ENCODE measurements at regions not wholly inside any gene's neighbourhood (a gene's known extent, or its start where the extent isn't known, plus 50 kb on each side); places are given as distances from the start of the nearest gene placed in this dataset.
A peak's percentile ranks its signal among the peaks of the same experiment; 100 is the strongest.

- Mint-ChIP-seq H3K27ac (no peak overlapping the region), H3K36me3 (ENCODE audit: insufficient read depth in 1 of 3, low read depth in 3 of 3) (no peaks in the 10 kb centered on the region), H3K27me3 (ENCODE audit: low read depth) (no peaks in the 10 kb centered on the region), H3K4me1 (peaks cover 43 to 50% of the 10 kb centered on the region in 2 experiments), H3K4me3 (no peak overlapping the region), H3K9me3 (peaks cover 0 to 2% of the 10 kb centered on the region in 2 experiments; a peak in 1 of 5 replicates)
- H3K4me2 ChIP-seq (ENCODE audit: insufficient read depth, insufficient read length, low read length): no peak overlapping the region
- H4K91ac ChIP-seq (ENCODE audit: insufficient read length, low read depth, low read length): no peak overlapping the region
- H3K23me2 ChIP-seq (ENCODE audit: insufficient read length, low read depth, low read length, poor library complexity, severe bottlenecking): no peaks in the 10 kb centered on the region
- peaks cover 4% of the 10 kb centered on the region; the same call in 1 of the 2 replicates for H3K4me1 ChIP-seq (ENCODE audit: insufficient read depth, low read length)
- H3K56ac ChIP-seq (ENCODE audit: insufficient read length, low read depth, low read length): no peak overlapping the region
- H3K23ac ChIP-seq (ENCODE audit: insufficient read length, low read depth, low read length): no peak overlapping the region
- H2BK15ac ChIP-seq (ENCODE audit: low read depth, low read length): no peak overlapping the region
- no peak overlapping the region for H2BK5ac ChIP-seq (ENCODE audit: insufficient read length, low read length)
- H3K79me1 ChIP-seq (ENCODE audit: insufficient read depth, low read depth, low read length, poor library complexity, severe bottlenecking): no peaks in the 10 kb centered on the region
- H4K8ac ChIP-seq (replicated peaks; ENCODE audit: insufficient read length, low read depth, low read length): no peak overlapping the region
- H3K14ac ChIP-seq (ENCODE audit: insufficient read depth, low read length): no peak overlapping the region
- TF ChIP-seq CTCF (conservative IDR thresholded peaks at IDR 0.05): peak; percentile 89
- no peaks in the 10 kb centered on the region for H3K9me3 ChIP-seq (ENCODE audit: control insufficient read depth, low read depth, low read length)
- no peak overlapping the region for H2BK20ac ChIP-seq (ENCODE audit: low read depth, low read length, poor library complexity, severe bottlenecking)
- H3K27ac ChIP-seq (ENCODE audit: insufficient read length, low read depth, low read length): no peak overlapping the region
- H3K79me2 ChIP-seq (ENCODE audit: insufficient read depth, low read length): no peaks in the 10 kb centered on the region
- H3K18ac ChIP-seq (ENCODE audit: insufficient read length, low read depth, low read length): no peak overlapping the region
- H3T11ph ChIP-seq (ENCODE audit: low read length): no peak overlapping the region
- H4K5ac ChIP-seq (ENCODE audit: insufficient read length, low read depth, low read length): no peak overlapping the region
- no peak overlapping the region for H3K4ac ChIP-seq (ENCODE audit: low read depth, low read length)
- H3K9ac ChIP-seq (ENCODE audit: extremely low read depth, insufficient read length, low read length): no peak overlapping the region
- H2BK120ac ChIP-seq (ENCODE audit: low read depth, low read length, poor library complexity, severe bottlenecking): no peak overlapping the region
- DNase-seq: no peak
- no peak overlapping the region for H2AK5ac ChIP-seq (ENCODE audit: insufficient read length, low read length)
- no peaks in the 10 kb centered on the region for H3K27me3 ChIP-seq (ENCODE audit: insufficient read depth, low read length)
- no CpG with 5 or more reads among the region's 4 CpGs for WGBS (ENCODE audit: extremely low coverage, insufficient read length, low lambda C conversion rate)
- no peak overlapping the region for H2AFZ ChIP-seq (ENCODE audit: low read length)
- no peaks in the 10 kb centered on the region for H4K20me1 ChIP-seq (ENCODE audit: control insufficient read depth, insufficient read depth, insufficient read length)
- no peak overlapping the region for H2BK12ac ChIP-seq (ENCODE audit: insufficient read length, low read depth, low read length)
These were observed 159.6 kb upstream of the KCNH8 start for GRCh38 chr3:18988614-18989229.
